ENCODE measurements at regions not wholly inside any gene's neighbourhood (a gene's known extent, or its start where the extent isn't known, plus 50 kb on each side); places are given as distances from the start of the nearest gene placed in this dataset.

DNA sequence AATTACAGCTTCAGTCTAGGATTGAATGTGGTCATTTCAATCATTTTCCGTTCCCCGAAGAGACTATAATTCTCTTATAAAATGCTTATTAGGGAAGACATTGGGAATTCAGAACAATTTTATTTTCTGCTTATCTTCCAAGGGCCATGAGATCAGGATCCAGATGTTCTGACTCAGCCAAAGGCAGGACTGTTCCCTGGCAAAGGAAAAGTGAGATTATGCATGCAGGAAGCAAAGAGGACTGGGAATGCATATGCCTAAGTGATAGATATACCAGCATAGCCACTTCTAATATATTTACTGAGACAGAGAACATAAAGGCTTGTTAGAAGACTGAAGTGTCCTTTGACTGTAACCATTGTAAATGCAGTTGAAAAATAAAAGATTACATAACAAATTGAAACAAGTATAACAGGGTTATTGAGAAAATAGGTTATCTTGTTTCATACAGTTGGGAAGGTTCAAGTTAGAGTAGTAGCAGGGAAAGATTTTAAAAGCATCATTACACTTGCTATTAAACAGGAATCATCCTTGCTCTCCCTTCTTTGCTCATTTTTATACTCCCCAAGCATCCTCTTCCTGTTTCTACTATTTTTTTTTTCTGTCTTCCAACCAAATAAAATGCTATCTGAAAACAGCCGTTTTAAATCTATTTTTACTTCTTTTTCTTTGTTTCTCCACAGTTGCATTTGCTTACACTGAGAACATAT lies 439.6 kb upstream of the ADAMTS5 start:
- Histone ChIP-seq H3K27me3 (ENCODE audit: control insufficient read depth, low read length) (no peaks in the 10 kb centered on the region), H3K27ac (ENCODE audit: low read depth, low read length) (no peak overlapping the region)

DNA sequence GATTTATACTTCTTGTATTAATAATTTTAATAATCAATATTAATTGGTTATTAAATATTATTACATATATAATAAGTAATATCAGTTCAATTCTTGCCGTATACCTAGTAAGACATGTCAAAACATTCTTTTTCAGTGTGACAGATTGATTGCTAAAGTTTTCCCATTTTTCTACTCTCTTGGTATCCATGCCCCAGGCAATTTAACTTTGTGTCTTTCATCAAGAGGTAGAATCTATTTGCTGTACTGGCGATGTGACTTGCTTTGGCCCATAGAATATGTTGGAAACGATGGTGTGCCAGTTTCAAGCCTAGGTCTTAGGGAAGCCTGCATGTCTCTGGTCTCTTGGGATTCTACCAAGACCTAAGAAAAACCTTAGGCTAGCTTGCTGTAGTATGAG lies 436.1 kb upstream of the ADAMTS5 start:
- H3K36me3 ChIP-seq (ENCODE audit: control insufficient read depth, low read length) = no peaks in the 10 kb centered on the region
- no peaks in the 10 kb centered on the region for H3K79me2 ChIP-seq (ENCODE audit: control insufficient read depth, low read length)
- H3K4me3 ChIP-seq (ENCODE audit: low read length) = no peak overlapping the region
- no peaks in the 10 kb centered on the region for H3K27me3 ChIP-seq (ENCODE audit: control insufficient read depth, low read length)
- H3K4me1 ChIP-seq (ENCODE audit: control insufficient read depth, low read length) = no peaks in the 10 kb centered on the region
- no peak overlapping the region for H3K27ac ChIP-seq (ENCODE audit: low read depth, low read length)
- H3K9me2 ChIP-seq (replicated peaks; ENCODE audit: control insufficient read depth, low read length) = no peaks in the 10 kb centered on the region
- TF ChIP-seq, protein P1, sequence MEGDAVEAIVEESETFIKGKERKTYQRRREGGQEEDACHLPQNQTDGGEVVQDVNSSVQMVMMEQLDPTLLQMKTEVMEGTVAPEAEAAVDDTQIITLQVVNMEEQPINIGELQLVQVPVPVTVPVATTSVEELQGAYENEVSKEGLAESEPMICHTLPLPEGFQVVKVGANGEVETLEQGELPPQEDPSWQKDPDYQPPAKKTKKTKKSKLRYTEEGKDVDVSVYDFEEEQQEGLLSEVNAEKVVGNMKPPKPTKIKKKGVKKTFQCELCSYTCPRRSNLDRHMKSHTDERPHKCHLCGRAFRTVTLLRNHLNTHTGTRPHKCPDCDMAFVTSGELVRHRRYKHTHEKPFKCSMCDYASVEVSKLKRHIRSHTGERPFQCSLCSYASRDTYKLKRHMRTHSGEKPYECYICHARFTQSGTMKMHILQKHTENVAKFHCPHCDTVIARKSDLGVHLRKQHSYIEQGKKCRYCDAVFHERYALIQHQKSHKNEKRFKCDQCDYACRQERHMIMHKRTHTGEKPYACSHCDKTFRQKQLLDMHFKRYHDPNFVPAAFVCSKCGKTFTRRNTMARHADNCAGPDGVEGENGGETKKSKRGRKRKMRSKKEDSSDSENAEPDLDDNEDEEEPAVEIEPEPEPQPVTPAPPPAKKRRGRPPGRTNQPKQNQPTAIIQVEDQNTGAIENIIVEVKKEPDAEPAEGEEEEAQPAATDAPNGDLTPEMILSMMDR (IDR thresholded peaks at IDR 0.05; ENCODE audit: low read depth, low read length, poor library complexity, severe bottlenecking) = no peak
- no peak for TF ChIP-seq EZH2phosphoT487 (IDR thresholded peaks at IDR 0.05; ENCODE audit: borderline replicate concordance, low read length)
- H3F3A ChIP-seq (ENCODE audit: control insufficient read depth, insufficient read depth) = no peaks in the 10 kb centered on the region
- H4K20me1 ChIP-seq (ENCODE audit: control insufficient read depth, insufficient read depth, low read depth, low read length) = no peaks in the 10 kb centered on the region
- no peaks in the 10 kb centered on the region; the same call in 1 of the 2 replicates for H3K9me3 ChIP-seq (ENCODE audit: control insufficient read depth, insufficient read depth, low read length)
- H3K4me2 ChIP-seq (ENCODE audit: low read length) = no peak overlapping the region

More for the DNA sequence above, 439.6 kb upstream of the ADAMTS5 start:
- Histone ChIP-seq H3K4me2 (ENCODE audit: low read length) (no peak overlapping the region), H3K9me2 (replicated peaks; ENCODE audit: control insufficient read depth, low read length) (no peaks in the 10 kb centered on the region), H3K79me2 (ENCODE audit: control insufficient read depth, low read length) (no peaks in the 10 kb centered on the region), H3K4me1 (ENCODE audit: control insufficient read depth, low read length) (no peaks in the 10 kb centered on the region), H3K9me3 (ENCODE audit: control insufficient read depth, insufficient read depth, low read length) (no peaks in the 10 kb centered on the region; the same call in 1 of the 2 replicates), H3K36me3 (ENCODE audit: control insufficient read depth, low read length) (no peaks in the 10 kb centered on the region), H3F3A (ENCODE audit: control insufficient read depth, insufficient read depth) (no peaks in the 10 kb centered on the region), H4K20me1 (ENCODE audit: control insufficient read depth, insufficient read depth, low read depth, low read length) (no peaks in the 10 kb centered on the region), H3K4me3 (ENCODE audit: low read length) (no peak overlapping the region)
- TF ChIP-seq EZH2phosphoT487 (IDR thresholded peaks at IDR 0.05; ENCODE audit: borderline replicate concordance, low read length) = no peak

DNA sequence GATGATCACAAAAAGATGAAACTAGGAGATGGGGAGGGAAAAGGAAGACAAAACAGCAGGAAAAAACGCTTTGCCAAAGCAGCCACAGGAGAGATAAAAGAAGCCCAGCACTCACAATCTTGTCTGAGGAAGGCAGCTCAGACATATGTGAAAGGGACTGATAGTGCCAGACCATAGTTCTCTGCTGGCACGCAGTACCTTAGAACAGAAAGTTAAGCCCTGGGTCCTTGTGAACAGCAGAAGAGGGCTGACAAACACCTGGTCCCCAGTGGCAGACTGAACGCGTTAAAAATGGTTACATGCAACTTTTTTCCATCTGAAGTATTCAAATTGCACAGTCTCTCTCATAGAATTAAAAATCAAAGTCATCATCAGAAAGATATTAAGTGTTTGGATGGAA lies 433.2 kb upstream of the ADAMTS5 start:
- Histone ChIP-seq H3K4me1 (ENCODE audit: control insufficient read depth, low read length) (no peaks in the 10 kb centered on the region), H3K79me2 (ENCODE audit: control insufficient read depth, low read length) (no peaks in the 10 kb centered on the region), H3F3A (ENCODE audit: control insufficient read depth, insufficient read depth) (no peaks in the 10 kb centered on the region), H3K4me2 (ENCODE audit: low read length) (no peak overlapping the region), H3K27me3 (ENCODE audit: control insufficient read depth, low read length) (no peaks in the 10 kb centered on the region), H3K9me2 (replicated peaks; ENCODE audit: control insufficient read depth, low read length) (no peaks in the 10 kb centered on the region), H3K9me3 (ENCODE audit: control insufficient read depth, insufficient read depth, low read length) (no peaks in the 10 kb centered on the region; the same call in 1 of the 2 replicates), H3K36me3 (ENCODE audit: control insufficient read depth, low read length) (no peaks in the 10 kb centered on the region), H3K27ac (ENCODE audit: low read depth, low read length) (no peak overlapping the region), H4K20me1 (ENCODE audit: control insufficient read depth, insufficient read depth, low read depth, low read length) (no peaks in the 10 kb centered on the region), H3K4me3 (ENCODE audit: low read length) (no peak overlapping the region)
- TF ChIP-seq, protein P1 (IDR thresholded peaks at IDR 0.05; ENCODE audit: low read depth, low read length, poor library complexity, severe bottlenecking) = no peak
- no peak for TF ChIP-seq EZH2phosphoT487 (IDR thresholded peaks at IDR 0.05; ENCODE audit: borderline replicate concordance, low read length)

DNA sequence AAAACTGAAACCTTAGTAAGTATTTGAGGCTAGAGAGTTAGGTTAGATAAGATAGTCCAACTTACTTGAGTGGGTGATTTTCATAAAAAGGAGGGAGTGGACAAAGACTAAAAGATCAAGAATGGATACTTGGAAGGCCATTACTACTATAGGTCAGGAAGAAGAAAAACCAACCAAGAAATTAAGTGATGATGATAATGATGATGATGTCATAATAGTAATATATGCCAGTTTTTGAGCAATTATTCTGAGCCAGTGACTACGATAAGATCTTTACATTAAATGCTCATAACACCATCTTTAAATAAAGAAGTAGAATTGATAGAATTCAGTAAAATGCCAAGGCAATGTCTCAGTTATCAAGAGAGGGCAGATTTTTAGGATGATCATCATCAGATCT lies 430.7 kb upstream of the ADAMTS5 start:
- Histone ChIP-seq H3K9me2 (replicated peaks; ENCODE audit: control insufficient read depth, low read length) (no peaks in the 10 kb centered on the region), H4K20me1 (ENCODE audit: control insufficient read depth, insufficient read depth, low read depth, low read length) (no peaks in the 10 kb centered on the region), H3F3A (ENCODE audit: control insufficient read depth, insufficient read depth) (no peaks in the 10 kb centered on the region), H3K4me1 (ENCODE audit: control insufficient read depth, low read length) (no peaks in the 10 kb centered on the region), H3K4me3 (ENCODE audit: low read length) (no peak overlapping the region), H3K27me3 (ENCODE audit: control insufficient read depth, low read length) (no peaks in the 10 kb centered on the region), H3K4me2 (ENCODE audit: low read length) (no peak overlapping the region), H3K27ac (ENCODE audit: low read depth, low read length) (no peak overlapping the region), H3K9me3 (ENCODE audit: control insufficient read depth, insufficient read depth, low read length) (no peaks in the 10 kb centered on the region; the same call in 1 of the 2 replicates), H3K79me2 (ENCODE audit: control insufficient read depth, low read length) (no peaks in the 10 kb centered on the region), H3K36me3 (ENCODE audit: control insufficient read depth, low read length) (no peaks in the 10 kb centered on the region)
- TF ChIP-seq, protein P1 (IDR thresholded peaks at IDR 0.05; ENCODE audit: low read depth, low read length, poor library complexity, severe bottlenecking) = no peak
- no peak for TF ChIP-seq EZH2phosphoT487 (IDR thresholded peaks at IDR 0.05; ENCODE audit: borderline replicate concordance, low read length)
